ENCODE measurements at regions not wholly inside any gene's neighbourhood (a gene's known extent, or its start where the extent isn't known, plus 50 kb on each side); places are given as distances from the start of the nearest gene placed in this dataset.

GRCh38 chr6:11392778-11393507 is 144.6 kb upstream of the TMEM170B start:
- peaks cover 4% of the 10 kb centered on the region for H3K36me3 Mint-ChIP-seq (ENCODE audit: low read depth)
- H3K27me3 Mint-ChIP-seq (ENCODE audit: low read depth) = peaks cover 4% of the 10 kb centered on the region
- DNase-seq (ENCODE audit: low spot score) = no peak
- no peak overlapping the region for H3K4me3 Mint-ChIP-seq (ENCODE audit: low read depth)
- H3K9me3 Mint-ChIP-seq = peaks cover 19% of the 10 kb centered on the region
- no peak overlapping the region for H3K27ac Mint-ChIP-seq
- intact Hi-C loops (cut with micrococcal nuclease) = no loop called here
- peaks cover 13% of the 10 kb centered on the region for H3K4me1 Mint-ChIP-seq (ENCODE audit: low read depth)

GRCh38 chr6:11391934-11392777 is 145.4 kb upstream of the TMEM170B start:
- Mint-ChIP-seq H3K27ac (no peak overlapping the region), H3K36me3 (ENCODE audit: low read depth) (peaks cover 4% of the 10 kb centered on the region), H3K4me3 (ENCODE audit: low read depth) (no peak overlapping the region), H3K9me3 (peaks cover 19% of the 10 kb centered on the region), H3K27me3 (ENCODE audit: low read depth) (no peaks in the 10 kb centered on the region), H3K4me1 (ENCODE audit: low read depth) (peaks cover 13% of the 10 kb centered on the region)
- DNase-seq (ENCODE audit: low spot score) = no peak
- intact Hi-C loops (cut with micrococcal nuclease) = no loop called here

DNA sequence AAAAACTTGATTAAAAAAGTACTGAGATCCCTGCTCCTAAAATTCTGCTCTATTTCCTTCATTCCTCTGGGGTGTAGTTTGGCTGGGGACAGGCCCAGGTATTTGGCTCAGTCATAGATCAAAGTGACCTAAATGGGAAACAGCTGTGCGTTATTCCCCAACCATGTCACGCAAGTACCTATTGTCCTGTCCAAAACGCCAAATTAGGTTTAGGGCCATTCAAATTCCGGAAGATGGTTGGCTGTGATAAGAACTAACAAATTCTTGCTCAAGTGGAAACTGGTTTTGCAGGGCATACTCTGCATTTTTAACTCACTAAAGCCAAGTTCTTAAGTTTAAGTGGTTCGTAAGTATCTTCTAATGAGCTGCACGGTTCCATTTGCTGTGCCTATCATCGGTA is 147.6 kb upstream of the TMEM170B start:
- peaks cover 30% of the 10 kb centered on the region for H3K4me1 Mint-ChIP-seq (ENCODE audit: low read depth)
- H3K4me3 Mint-ChIP-seq (ENCODE audit: low read depth) = no peak overlapping the region
- no peak overlapping the region for H3K27ac Mint-ChIP-seq
- peaks cover 4% of the 10 kb centered on the region for H3K36me3 Mint-ChIP-seq (ENCODE audit: low read depth)
- intact Hi-C loops (cut with micrococcal nuclease) = loop anchor here (5.0 kb wide), 2 partner anchors 72 to 107 kb away; no protein-coding TSS in a partner anchor
- H3K9me3 Mint-ChIP-seq = peaks cover 8% of the 10 kb centered on the region
- no peak for DNase-seq (ENCODE audit: low spot score)
- H3K27me3 Mint-ChIP-seq (ENCODE audit: low read depth) = no peaks in the 10 kb centered on the region

GRCh38 chr6:11388983-11389944 is 148.3 kb upstream of the TMEM170B start:
- Mint-ChIP-seq H3K9me3 (peaks cover 8% of the 10 kb centered on the region), H3K4me1 (ENCODE audit: low read depth) (peaks cover 26% of the 10 kb centered on the region), H3K27ac (no peak overlapping the region), H3K36me3 (ENCODE audit: low read depth) (peaks cover 4% of the 10 kb centered on the region), H3K4me3 (ENCODE audit: low read depth) (no peak overlapping the region), H3K27me3 (ENCODE audit: low read depth) (no peaks in the 10 kb centered on the region)
- no peak for DNase-seq (ENCODE audit: low spot score)
- intact Hi-C loops (cut with micrococcal nuclease) = loop anchor here (5.0 kb wide), 2 partner anchors 73 to 108 kb away; no protein-coding TSS in a partner anchor

- no peaks in the 10 kb centered on the region for H3K27me3 Mint-ChIP-seq (ENCODE audit: low read depth)
- H3K36me3 Mint-ChIP-seq (ENCODE audit: low read depth) = peaks cover 4% of the 10 kb centered on the region
- no peak overlapping the region for H3K27ac Mint-ChIP-seq
- intact Hi-C loops (cut with micrococcal nuclease) = loop anchor here (2.0 to 5.0 kb wide), 3 partner anchors 25 to 109 kb away; no protein-coding TSS in a partner anchor
- DNase-seq (ENCODE audit: low spot score) = no peak
- no peak overlapping the region for H3K4me3 Mint-ChIP-seq (ENCODE audit: low read depth)
- H3K9me3 Mint-ChIP-seq = peaks cover 8% of the 10 kb centered on the region
- peaks cover 27% of the 10 kb centered on the region for H3K4me1 Mint-ChIP-seq (ENCODE audit: low read depth)
These were observed 149.7 kb upstream of the TMEM170B start for GRCh38 chr6:11387707-11388430.

GRCh38 chr6:11386726-11387125 is 150.8 kb upstream of the TMEM170B start:
- no peak for DNase-seq (ENCODE audit: low spot score)
- Mint-ChIP-seq H3K9me3 (peaks cover 3% of the 10 kb centered on the region), H3K27me3 (ENCODE audit: low read depth) (no peaks in the 10 kb centered on the region), H3K4me3 (ENCODE audit: low read depth) (peak overlapping the region; percentile 35), H3K36me3 (ENCODE audit: low read depth) (peaks cover 4% of the 10 kb centered on the region), H3K27ac (peak overlapping the region; percentile 63), H3K4me1 (ENCODE audit: low read depth) (peaks cover 35% of the 10 kb centered on the region)
- intact Hi-C loops (cut with micrococcal nuclease) = loop anchor here (1.0 to 5.0 kb wide), 4 partner anchors 26 to 111 kb away; no protein-coding TSS in a partner anchor

GRCh38 chr6:11386323-11386722 is 151.2 kb upstream of the TMEM170B start:
- H3K9me3 Mint-ChIP-seq = peaks cover 3% of the 10 kb centered on the region
- H3K27me3 Mint-ChIP-seq (ENCODE audit: low read depth) = no peaks in the 10 kb centered on the region
- H3K36me3 Mint-ChIP-seq (ENCODE audit: low read depth) = peaks cover 8% of the 10 kb centered on the region
- no peak for DNase-seq (ENCODE audit: low spot score)
- H3K4me1 Mint-ChIP-seq (ENCODE audit: low read depth) = peaks cover 39% of the 10 kb centered on the region
- H3K4me3 Mint-ChIP-seq (ENCODE audit: low read depth) = no peak overlapping the region
- intact Hi-C loops (cut with micrococcal nuclease) = loop anchor here (1.0 to 5.0 kb wide), 4 partner anchors 26 to 111 kb away; no protein-coding TSS in a partner anchor
- H3K27ac Mint-ChIP-seq = peak overlapping the region; percentile 63

DNA sequence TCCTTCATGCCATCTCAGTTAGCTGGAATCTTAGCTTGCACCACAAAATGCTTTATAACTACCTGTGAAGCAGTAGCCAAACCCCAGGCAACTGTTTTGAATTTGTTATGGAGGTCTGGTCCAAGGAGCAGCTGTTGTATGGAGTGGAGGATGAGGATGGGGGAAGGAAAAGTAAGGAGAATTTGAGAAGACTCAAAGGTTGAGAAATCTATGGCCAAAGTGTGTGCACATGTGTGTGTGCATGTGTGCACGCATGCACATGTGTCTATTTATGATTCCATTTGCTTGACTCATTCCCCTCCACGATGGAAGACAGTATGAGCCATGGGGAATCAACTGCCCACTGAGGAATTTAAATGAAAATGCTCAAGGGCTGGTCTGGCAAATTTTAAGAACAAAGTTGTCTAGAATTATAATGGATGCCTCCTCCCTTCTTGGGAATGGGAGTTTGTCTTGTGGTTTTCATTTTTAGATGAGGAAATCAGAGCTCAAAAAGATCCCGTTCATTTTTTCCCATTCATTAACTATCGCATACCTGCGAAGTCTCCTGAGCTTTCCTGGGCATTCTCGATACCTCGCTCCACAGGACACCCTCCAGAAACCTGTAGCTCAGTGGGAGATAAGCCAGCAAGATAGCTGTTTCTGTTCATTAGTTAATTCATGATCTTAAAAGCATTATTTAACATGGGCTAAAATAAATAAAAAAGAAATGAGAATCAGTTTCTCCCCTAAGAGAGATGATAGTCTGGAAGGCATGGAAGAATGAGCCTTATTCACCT is 152.3 kb upstream of the NEDD9 start:
- DNase-seq (ENCODE audit: low spot score) = no peak
- no peak overlapping the region for H3K27ac Mint-ChIP-seq
- no peak overlapping the region for H3K4me3 Mint-ChIP-seq (ENCODE audit: low read depth)
- H3K4me1 Mint-ChIP-seq (ENCODE audit: low read depth) = peaks cover 54% of the 10 kb centered on the region
- peaks cover 17% of the 10 kb centered on the region for H3K36me3 Mint-ChIP-seq (ENCODE audit: low read depth)
- no peaks in the 10 kb centered on the region for H3K27me3 Mint-ChIP-seq (ENCODE audit: low read depth)
- intact Hi-C loops (cut with micrococcal nuclease) = loop anchor here (5.0 kb wide), 3 partner anchors 42 to 113 kb away; no protein-coding TSS in a partner anchor
- no peaks in the 10 kb centered on the region for H3K9me3 Mint-ChIP-seq

DNA sequence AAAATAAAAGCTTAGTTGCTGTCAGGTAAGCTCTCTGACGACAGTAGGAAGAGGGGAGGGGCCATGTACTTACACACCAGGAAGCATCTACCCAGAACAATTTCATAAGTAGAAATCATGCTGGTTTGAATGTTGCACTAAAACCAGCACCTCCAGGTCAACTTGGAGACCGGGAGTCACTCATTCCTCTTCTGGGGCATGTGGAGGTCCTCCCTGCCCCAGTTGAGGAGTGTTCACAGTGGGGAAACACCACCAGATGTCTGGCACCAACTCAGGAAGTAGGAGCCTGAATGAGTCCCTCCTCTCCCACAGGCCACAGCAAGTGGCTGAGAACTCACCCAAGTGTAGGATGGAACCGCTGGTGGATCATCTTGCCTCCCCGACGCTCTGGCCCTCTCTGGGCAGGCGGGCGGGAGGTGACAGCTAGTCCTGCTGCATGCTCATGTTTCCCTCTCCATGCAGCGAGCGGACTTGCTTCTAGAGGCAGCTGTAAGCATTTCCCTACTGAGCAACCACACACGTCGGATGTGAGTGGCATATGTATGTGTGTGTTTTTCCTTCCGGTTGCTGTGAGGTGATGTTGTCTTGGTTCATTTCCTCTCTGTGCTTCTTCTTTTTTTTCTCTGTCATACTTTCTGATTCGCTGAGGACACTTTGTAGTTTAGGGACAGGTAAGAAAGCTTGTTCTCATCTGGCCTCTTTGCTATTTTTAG is 149.5 kb upstream of the NEDD9 start:
- Mint-ChIP-seq H3K4me3 (ENCODE audit: low read depth) (peak overlapping the region; percentile 85), H3K27me3 (ENCODE audit: low read depth) (no peaks in the 10 kb centered on the region), H3K9me3 (peaks cover 8% of the 10 kb centered on the region), H3K4me1 (ENCODE audit: low read depth) (peaks cover 59% of the 10 kb centered on the region), H3K36me3 (ENCODE audit: low read depth) (peaks cover 40% of the 10 kb centered on the region), H3K27ac (peak overlapping the region; percentile 92)
- intact Hi-C loops (cut with micrococcal nuclease) = loop anchor here (1.0 to 5.0 kb wide), 5 partner anchors 8 to 41 kb away; no protein-coding TSS in a partner anchor
- peak; percentile 71 for DNase-seq (ENCODE audit: low spot score)

- Mint-ChIP-seq H3K4me1 (ENCODE audit: low read depth) (peaks cover 55% of the 10 kb centered on the region), H3K9me3 (peaks cover 8% of the 10 kb centered on the region), H3K27me3 (ENCODE audit: low read depth) (no peaks in the 10 kb centered on the region), H3K4me3 (ENCODE audit: low read depth) (peak overlapping the region; percentile 85), H3K27ac (peak overlapping the region; percentile 92), H3K36me3 (ENCODE audit: low read depth) (peaks cover 47% of the 10 kb centered on the region)
- intact Hi-C loops (cut with micrococcal nuclease) = loop anchor here (5.0 kb wide), 1 partner anchor 39 kb away; no protein-coding TSS in a partner anchor
- no peak for DNase-seq (ENCODE audit: low spot score)
These were observed 148.7 kb upstream of the NEDD9 start for GRCh38 chr6:11380969-11381744.
